Activated CD4-positive, alpha-beta memory T cell treated with anti-CD3 and anti-CD28 coated beads for 36 hours (primary cell): ENCODE measurements at regions not wholly inside any gene's neighbourhood (a gene's known extent, or its start where the extent isn't known, plus 50 kb on each side); places are given as distances from the start of the nearest gene placed in this dataset.

Source experiments
- CTCF ChIA-PET: fragments of 350-600 bp; sonication (Branson Sonifier 250); formaldehyde crosslinking; loops from one replicate; lab custom pipeline; 2021; ENCODE audit warnings: antibody characterized with exemption, inconsistent platforms; lab: Charles Lee
- POLR2A ChIA-PET: fragments of 350-600 bp; sonication (Branson Sonifier 250); formaldehyde crosslinking; loops from one replicate; lab custom pipeline; 2021; ENCODE audit warnings: antibody characterized with exemption; lab: Charles Lee
- DNase-seq: peaks from one replicate; pipeline ENCODE4 v3.0.0-alpha.2; 2020
- H3K27ac Mint-ChIP-seq: one replicate; pipeline ENCODE4 v1.8.0; 2021; ENCODE audit warnings: mixed read lengths
- H3K27me3 Mint-ChIP-seq: one replicate; pipeline ENCODE4 v1.8.0; 2021; ENCODE audit warnings: mixed read lengths
- H3K36me3 Mint-ChIP-seq: one replicate; pipeline ENCODE4 v1.8.0; 2021; ENCODE audit warnings: mixed read lengths
- H3K4me1 Mint-ChIP-seq: one replicate; pipeline ENCODE4 v1.8.0; 2021; ENCODE audit warnings: low read depth, mixed read lengths
- H3K4me3 Mint-ChIP-seq: one replicate; pipeline ENCODE4 v1.8.0; 2021; ENCODE audit warnings: mild to moderate bottlenecking, mixed read lengths
- H3K9me3 Mint-ChIP-seq: one replicate; pipeline ENCODE4 v1.8.0; 2021; ENCODE audit warnings: mixed read lengths
- intact Hi-C: fragments of 100-400 bp; cut with micrococcal nuclease; formaldehyde crosslinking; loops from one replicate; pipeline ENCODE4 v1.15.1; 2023

DNA sequence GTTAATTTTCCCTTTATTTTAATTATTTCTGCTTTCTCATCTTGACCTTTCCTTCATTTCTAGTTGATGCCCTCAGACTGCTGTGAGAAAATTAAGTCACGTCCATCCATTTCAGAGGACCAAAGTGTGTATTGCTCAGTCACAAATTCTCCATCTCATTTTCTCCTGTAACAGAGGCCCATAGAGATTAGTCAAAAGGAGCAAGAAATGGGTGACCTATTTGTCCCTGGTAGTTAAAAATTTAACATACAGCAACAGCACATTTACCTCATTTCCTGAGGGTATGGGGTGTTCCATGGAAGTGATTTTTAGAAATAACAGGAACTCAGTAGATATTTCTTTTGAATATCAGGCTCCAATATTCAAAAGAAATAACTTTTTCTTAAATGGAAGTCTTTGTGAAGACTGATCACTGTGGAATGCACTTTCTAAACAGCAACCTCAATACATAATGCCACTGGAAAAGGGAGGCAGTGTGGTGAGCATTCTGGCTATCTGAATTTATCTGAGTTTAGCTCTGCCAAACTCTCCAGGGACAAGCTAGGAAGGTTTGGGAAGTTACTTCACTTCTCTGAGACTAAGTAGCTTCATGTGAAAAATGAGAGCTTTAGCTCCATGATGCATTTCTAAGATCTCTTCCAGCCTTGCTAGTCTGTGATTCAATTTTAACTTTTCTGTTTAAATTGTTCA lies 808.2 kb downstream of the SQOR start:
- DNase-seq = no peak
- POLR2A ChIA-PET = no interaction called here
- Mint-ChIP-seq H3K4me3 (no peak overlapping the region), H3K27me3 (no peaks in the 10 kb centered on the region), H3K36me3 (no peaks in the 10 kb centered on the region), H3K9me3 (peaks cover 12% of the 10 kb centered on the region), H3K27ac (no peak overlapping the region), H3K4me1 (no peaks in the 10 kb centered on the region)
- CTCF ChIA-PET = interaction anchor here (1.0 kb wide), 1 partner anchor 560 kb away, joined by 3 read pairs; no protein-coding TSS in a partner anchor
- intact Hi-C loops = no loop called here

DNA sequence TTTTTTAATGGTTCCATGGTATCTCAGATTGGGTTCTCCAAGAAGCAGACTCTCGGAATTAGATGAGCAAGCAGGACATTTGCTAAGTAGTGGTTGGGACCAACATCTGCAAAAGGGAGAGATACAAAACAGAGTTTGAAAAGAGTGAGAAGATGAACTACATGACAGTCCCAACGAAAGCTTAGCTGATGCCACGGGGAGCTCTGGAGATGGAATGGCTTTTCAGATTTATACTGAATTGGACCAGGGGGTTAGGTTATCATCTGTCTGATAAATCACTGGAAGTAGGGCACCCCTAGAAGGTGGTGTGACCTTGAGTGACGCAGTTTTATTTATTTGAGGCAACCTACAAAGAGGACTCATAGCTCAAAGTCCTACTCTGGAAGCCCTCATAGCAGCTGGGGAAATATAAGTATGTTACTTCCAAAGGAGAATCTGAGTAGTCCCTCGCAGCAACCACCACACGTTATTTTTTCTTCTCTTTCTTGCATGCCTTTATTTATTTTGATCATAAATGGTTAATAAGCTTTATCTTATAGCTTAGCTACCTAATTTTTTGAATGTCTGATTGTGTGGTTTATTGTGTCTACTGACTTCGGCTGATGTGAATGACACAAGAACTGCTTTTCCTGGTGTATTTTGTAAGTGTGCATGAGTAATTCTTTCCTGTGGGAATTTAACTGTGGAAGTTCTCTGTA lies 815.4 kb downstream of the SQOR start:
- intact Hi-C loops = no loop called here
- Mint-ChIP-seq H3K27me3 (no peaks in the 10 kb centered on the region), H3K4me1 (no peaks in the 10 kb centered on the region), H3K9me3 (peaks cover 7% of the 10 kb centered on the region), H3K36me3 (no peaks in the 10 kb centered on the region), H3K4me3 (no peak overlapping the region), H3K27ac (no peak overlapping the region)
- ChIA-PET POLR2A (no interaction called here), CTCF (no interaction called here)
- DNase-seq = no peak

DNA sequence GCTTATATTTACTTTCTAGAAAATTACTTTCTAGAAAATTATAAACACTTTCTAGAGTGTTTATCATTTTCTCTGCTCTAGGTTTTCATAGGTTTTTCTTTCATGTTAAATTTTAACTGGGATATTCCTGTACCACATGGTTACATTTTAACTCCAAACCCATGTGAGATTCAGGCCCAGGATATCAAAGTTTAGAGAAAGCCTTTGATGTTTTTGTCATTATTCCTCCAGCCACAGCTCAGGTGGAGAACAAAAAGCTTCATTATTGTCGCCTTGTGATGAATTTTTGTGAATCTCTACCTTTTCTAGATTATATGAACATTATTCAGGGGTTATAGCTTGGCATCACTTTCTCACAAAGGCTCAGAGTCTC lies 816.0 kb downstream of the SQOR start:
- POLR2A ChIA-PET = no interaction called here
- H3K27ac Mint-ChIP-seq = no peak overlapping the region
- H3K27me3 Mint-ChIP-seq = no peaks in the 10 kb centered on the region
- no peak for DNase-seq
- CTCF ChIA-PET = no interaction called here
- H3K9me3 Mint-ChIP-seq = peaks cover 3% of the 10 kb centered on the region
- intact Hi-C loops = no loop called here
- H3K4me3 Mint-ChIP-seq = no peak overlapping the region
- H3K4me1 Mint-ChIP-seq = no peaks in the 10 kb centered on the region
- no peaks in the 10 kb centered on the region for H3K36me3 Mint-ChIP-seq

DNA sequence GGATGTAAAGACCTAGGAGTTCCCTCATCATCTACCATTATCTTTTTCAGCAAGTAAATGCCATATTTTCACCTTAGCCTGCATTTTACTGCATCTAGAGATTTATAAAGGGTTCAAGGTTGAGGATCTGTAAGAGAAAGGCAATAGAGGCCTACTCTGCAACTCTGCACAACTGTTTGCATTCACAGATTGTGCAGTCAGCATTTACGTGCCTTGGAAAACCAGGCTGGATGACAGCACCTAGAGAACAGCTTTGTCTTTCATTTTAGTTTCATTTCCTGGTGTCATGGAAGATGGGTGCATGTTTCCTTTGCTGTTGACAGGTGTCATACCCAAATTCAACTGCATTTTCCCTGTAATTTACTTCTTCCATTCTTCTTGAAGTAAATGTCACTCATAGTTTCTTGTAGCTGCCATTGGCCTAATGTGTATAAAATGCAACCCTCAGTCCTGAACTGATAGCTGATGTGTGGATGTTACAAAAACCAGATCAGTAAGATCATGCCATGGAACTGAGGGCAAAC lies 817.5 kb downstream of the SQOR start:
- DNase-seq = no peak
- H3K27me3 Mint-ChIP-seq = no peaks in the 10 kb centered on the region
- no peak overlapping the region for H3K27ac Mint-ChIP-seq
- peaks cover 3% of the 10 kb centered on the region for H3K9me3 Mint-ChIP-seq
- no peak overlapping the region for H3K4me3 Mint-ChIP-seq
- ChIA-PET POLR2A (no interaction called here), CTCF (no interaction called here)
- no peaks in the 10 kb centered on the region for H3K36me3 Mint-ChIP-seq
- H3K4me1 Mint-ChIP-seq = no peaks in the 10 kb centered on the region
- intact Hi-C loops = no loop called here

DNA sequence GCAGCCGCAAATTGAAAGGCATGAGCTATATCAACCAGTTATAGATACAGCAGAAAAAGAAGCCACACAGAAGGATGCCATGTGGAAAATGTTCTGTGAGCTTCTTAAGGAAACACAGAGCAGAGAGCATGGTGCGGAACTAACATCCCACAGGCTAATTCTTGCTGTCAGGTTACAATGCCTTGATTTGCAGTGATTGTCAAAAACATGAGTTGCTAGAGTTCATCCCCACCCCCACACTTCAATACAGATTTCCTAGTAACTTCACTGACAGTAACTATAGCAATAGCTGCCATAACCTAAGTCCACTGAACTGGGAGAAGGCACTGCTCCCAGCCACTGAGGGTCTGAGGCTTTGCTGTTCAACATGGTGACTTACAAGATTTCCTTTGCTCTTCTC lies 821.6 kb downstream of the SQOR start:
- no peaks in the 10 kb centered on the region for H3K9me3 Mint-ChIP-seq
- intact Hi-C loops = no loop called here
- no peak overlapping the region for H3K4me3 Mint-ChIP-seq
- H3K27ac Mint-ChIP-seq = no peak overlapping the region
- H3K27me3 Mint-ChIP-seq = no peaks in the 10 kb centered on the region
- no peaks in the 10 kb centered on the region for H3K4me1 Mint-ChIP-seq
- ChIA-PET CTCF (no interaction called here), POLR2A (no interaction called here)
- H3K36me3 Mint-ChIP-seq = no peaks in the 10 kb centered on the region
- no peak for DNase-seq

DNA sequence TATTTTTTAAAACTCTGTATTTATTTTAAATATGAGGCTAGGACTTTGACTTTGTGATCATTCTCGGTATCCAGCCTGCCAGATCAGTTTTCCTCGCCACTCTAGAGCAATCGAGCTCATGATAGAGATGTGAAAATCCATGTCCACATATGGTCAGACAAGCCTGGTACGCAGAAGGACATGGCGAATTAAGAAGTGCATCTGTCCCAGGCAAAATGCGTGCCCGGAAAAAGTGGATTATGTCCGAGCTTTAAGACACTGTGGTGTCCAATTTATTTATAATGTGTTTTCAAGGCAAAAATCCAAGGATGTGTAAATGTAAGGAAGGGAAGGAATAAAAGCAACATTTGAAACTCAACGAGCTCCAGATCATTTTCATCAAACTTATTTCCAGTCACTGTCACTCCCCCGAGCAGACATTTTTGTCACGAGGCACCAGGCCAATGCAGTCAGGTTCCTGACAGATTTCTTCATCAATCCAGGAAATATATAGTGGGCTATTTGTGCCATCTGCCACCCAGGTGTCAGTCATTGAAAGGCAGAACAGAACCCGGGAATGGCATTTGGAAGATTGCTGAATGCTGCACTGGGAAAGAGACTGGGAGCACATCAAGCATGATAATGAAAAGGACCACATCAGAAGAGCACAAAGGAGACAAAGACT lies 825.7 kb downstream of the SQOR start:
- Mint-ChIP-seq H3K27me3 (no peaks in the 10 kb centered on the region), H3K36me3 (no peaks in the 10 kb centered on the region), H3K9me3 (peaks cover 2% of the 10 kb centered on the region), H3K27ac (no peak overlapping the region), H3K4me3 (no peak overlapping the region), H3K4me1 (no peaks in the 10 kb centered on the region)
- intact Hi-C loops = no loop called here
- no peak for DNase-seq
- ChIA-PET CTCF (no interaction called here), POLR2A (no interaction called here)

DNA sequence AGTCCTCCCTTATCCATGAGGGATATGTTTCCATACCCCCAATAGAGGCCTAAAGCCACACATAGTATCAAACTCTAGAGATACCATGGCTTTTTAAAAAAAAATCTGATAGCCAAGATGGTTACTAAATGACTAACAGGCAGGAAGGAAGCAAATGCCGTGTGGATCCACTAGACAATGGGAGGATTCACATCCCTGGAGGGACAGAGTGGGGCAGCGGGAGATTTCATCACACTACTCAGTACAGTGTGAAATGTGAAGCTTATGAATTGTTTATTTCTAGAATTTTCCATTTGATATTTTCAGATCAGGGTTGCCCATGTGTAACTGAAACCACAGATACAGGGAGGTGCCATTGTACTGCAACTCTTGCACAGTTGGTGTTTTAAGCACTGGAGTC lies 826.6 kb downstream of the SQOR start:
- CTCF ChIA-PET = no interaction called here
- POLR2A ChIA-PET = no interaction called here

DNA sequence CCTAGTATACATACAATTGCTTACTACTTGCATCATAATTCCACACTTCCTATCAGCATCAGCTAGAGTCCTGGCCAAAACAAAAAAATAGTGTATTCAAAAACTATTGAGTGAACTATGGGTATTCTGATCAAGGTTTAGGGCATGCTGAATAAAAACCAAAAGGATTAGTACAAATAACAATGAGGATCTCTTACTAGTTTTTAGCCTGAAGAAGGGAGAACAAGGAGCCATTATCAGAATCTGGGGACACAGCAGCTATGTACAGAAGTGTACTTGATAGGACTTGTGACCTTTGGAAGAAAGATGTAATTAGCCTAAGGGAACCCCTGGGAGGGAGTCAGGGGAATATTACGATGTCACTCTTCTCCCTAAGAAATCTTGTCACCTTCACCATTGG lies 832.2 kb downstream of the SQOR start:
- CTCF ChIA-PET = no interaction called here

More for the DNA sequence above, 826.6 kb downstream of the SQOR start:
- H3K36me3 Mint-ChIP-seq = no peaks in the 10 kb centered on the region
- intact Hi-C loops = no loop called here
- H3K9me3 Mint-ChIP-seq = peaks cover 2% of the 10 kb centered on the region
- no peak overlapping the region for H3K27ac Mint-ChIP-seq
- no peak for DNase-seq
- H3K4me1 Mint-ChIP-seq = no peaks in the 10 kb centered on the region
- no peak overlapping the region for H3K4me3 Mint-ChIP-seq
- no peaks in the 10 kb centered on the region for H3K27me3 Mint-ChIP-seq

DNA sequence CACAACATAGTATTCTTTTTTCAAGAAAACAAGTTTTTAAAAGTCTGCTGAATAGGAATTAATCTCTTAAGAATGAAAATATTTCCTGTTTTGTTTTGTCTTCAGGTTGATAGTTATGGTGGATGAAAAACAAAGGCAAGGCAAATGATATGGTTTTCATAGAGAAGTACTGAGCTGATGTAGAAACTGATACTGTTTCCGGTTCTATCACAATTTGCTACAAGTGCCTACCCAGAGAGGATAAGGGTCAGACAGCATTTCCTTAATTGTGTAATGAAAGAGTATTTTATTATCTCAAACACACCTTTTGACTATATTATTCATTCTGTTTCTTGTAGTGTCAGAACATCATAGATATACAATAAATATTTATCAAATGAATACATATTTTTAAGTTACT lies 836.3 kb downstream of the SQOR start:
- ChIA-PET POLR2A (no interaction called here), CTCF (no interaction called here)
- no peaks in the 10 kb centered on the region for H3K27me3 Mint-ChIP-seq
- DNase-seq = no peak
- intact Hi-C loops = no loop called here
- no peak overlapping the region for H3K27ac Mint-ChIP-seq
- no peaks in the 10 kb centered on the region for H3K4me1 Mint-ChIP-seq
- peaks cover 7% of the 10 kb centered on the region for H3K9me3 Mint-ChIP-seq
- H3K4me3 Mint-ChIP-seq = no peak overlapping the region
- H3K36me3 Mint-ChIP-seq = no peaks in the 10 kb centered on the region

More for the DNA sequence above, 832.2 kb downstream of the SQOR start:
- POLR2A ChIA-PET = no interaction called here
- intact Hi-C loops = no loop called here
- Mint-ChIP-seq H3K9me3 (peaks cover 4% of the 10 kb centered on the region), H3K27ac (no peak overlapping the region), H3K4me1 (no peaks in the 10 kb centered on the region), H3K36me3 (no peaks in the 10 kb centered on the region), H3K4me3 (no peak overlapping the region), H3K27me3 (no peaks in the 10 kb centered on the region)
- no peak for DNase-seq

GRCh38 chr15:46489276-46489675 lies 854.4 kb downstream of the SQOR start:
- H3K4me1 Mint-ChIP-seq = no peaks in the 10 kb centered on the region

GRCh38 chr15:46496491-46497115 lies 861.8 kb downstream of the SQOR start:
- intact Hi-C loops = no loop called here
- no peak for DNase-seq
- POLR2A ChIA-PET = no interaction called here
- Mint-ChIP-seq H3K4me3 (no peak overlapping the region), H3K36me3 (no peaks in the 10 kb centered on the region), H3K27ac (no peak overlapping the region), H3K4me1 (no peaks in the 10 kb centered on the region), H3K9me3 (peaks cover 18% of the 10 kb centered on the region), H3K27me3 (no peaks in the 10 kb centered on the region)
- CTCF ChIA-PET = no interaction called here

More at GRCh38 chr15:46489276-46489675, 854.4 kb downstream of the SQOR start:
- intact Hi-C loops = no loop called here
- no peak for DNase-seq
- ChIA-PET POLR2A (no interaction called here), CTCF (interaction anchor here (0.5 kb wide), 1 partner anchor 14 kb away, joined by 3 read pairs; no protein-coding TSS in a partner anchor)
- H3K27ac Mint-ChIP-seq = no peak overlapping the region
- no peak overlapping the region for H3K4me3 Mint-ChIP-seq
- peaks cover 16% of the 10 kb centered on the region for H3K9me3 Mint-ChIP-seq
- no peaks in the 10 kb centered on the region for H3K36me3 Mint-ChIP-seq
- no peaks in the 10 kb centered on the region for H3K27me3 Mint-ChIP-seq

DNA sequence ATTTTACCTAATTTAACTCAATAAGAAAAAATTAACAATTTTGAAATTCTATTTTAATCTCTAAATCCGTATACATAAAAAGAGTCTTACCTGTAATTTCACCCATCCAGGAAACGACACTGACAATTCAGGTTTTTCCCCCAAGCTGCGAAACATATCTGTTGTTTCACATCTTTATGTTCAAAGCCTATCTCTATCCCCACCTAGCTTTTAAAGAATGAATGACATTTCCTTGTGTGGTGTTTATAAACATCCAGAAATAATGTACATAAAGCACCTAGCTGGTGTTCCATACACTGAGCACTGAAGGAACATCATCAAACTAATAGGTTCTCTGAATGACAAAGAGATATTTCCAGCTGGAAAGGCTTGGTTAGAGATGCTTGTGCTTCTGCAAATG lies 867.8 kb downstream of the SQOR start:
- Mint-ChIP-seq H3K4me3 (no peak overlapping the region), H3K27ac (no peak overlapping the region), H3K36me3 (no peaks in the 10 kb centered on the region), H3K27me3 (no peaks in the 10 kb centered on the region), H3K9me3 (peaks cover 11% of the 10 kb centered on the region), H3K4me1 (no peaks in the 10 kb centered on the region)
- CTCF ChIA-PET = no interaction called here
- POLR2A ChIA-PET = no interaction called here
- no peak for DNase-seq
- intact Hi-C loops = no loop called here
